ENCODE measurements at regions not wholly inside any gene's neighbourhood (a gene's known extent, or its start where the extent isn't known, plus 50 kb on each side); places are given as distances from the start of the nearest gene placed in this dataset.

GRCh38 chr16:66091471-66091891 lies 275.0 kb upstream of the CDH5 start:
- TF ChIP-seq POLR2A (IDR thresholded peaks at IDR 0.05) (no peak), CTCF (IDR thresholded peaks at IDR 0.05) (no peak), POLR2AphosphoS5 (IDR thresholded peaks at IDR 0.05) (no peak)

Data from breast epithelium (tissue), 3 donors.